Prostate gland (tissue), 2 donors: ENCODE measurements at regions not wholly inside any gene's neighbourhood (a gene's known extent, or its start where the extent isn't known, plus 50 kb on each side); places are given as distances from the start of the nearest gene placed in this dataset.

ENCODE experiments used
- CTCF ChIP-seq, 4 experiments: fragments of 200-600 bp in 2 of 4; fragments of 450-650 bp in 2 of 4; sonication (generic) in 2 of 4; IDR thresholded peaks; 1 replicate in 3 of 4; 2 replicates in 1 of 4; pipeline ENCODE4 v1.5.1; 2016 to 2019; ENCODE audit warnings: antibody characterized with exemption in 4 of 4, mild to moderate bottlenecking in 2 of 4, moderate library complexity in 2 of 4
- POLR2AphosphoS5 ChIP-seq: sonication (generic); formaldehyde crosslinking; IDR thresholded peaks from one replicate; pipeline ENCODE4 v1.6.1; 2017; ENCODE audit warnings: antibody characterized with exemption

- no peak for TF ChIP-seq CTCF (IDR thresholded peaks at IDR 0.05)
- no peak for TF ChIP-seq POLR2AphosphoS5
Measured at GRCh38 chr1:59040486-59040885, 256.4 kb upstream of the FGGY start.
